ENCODE measurements at regions not wholly inside any gene's neighbourhood (a gene's known extent, or its start where the extent isn't known, plus 50 kb on each side); places are given as distances from the start of the nearest gene placed in this dataset.
"Not testable (repeated sequence)": the region's sequence is repeated elsewhere in the genome, so short reads cannot be mapped to it uniquely, and the experiment has no call there.

GRCh38 chr2:35548171-35548570 lies 807.4 kb upstream of the CRIM1 start:
- ATAC-seq (no peak), DNase-seq (no peak)

DNA sequence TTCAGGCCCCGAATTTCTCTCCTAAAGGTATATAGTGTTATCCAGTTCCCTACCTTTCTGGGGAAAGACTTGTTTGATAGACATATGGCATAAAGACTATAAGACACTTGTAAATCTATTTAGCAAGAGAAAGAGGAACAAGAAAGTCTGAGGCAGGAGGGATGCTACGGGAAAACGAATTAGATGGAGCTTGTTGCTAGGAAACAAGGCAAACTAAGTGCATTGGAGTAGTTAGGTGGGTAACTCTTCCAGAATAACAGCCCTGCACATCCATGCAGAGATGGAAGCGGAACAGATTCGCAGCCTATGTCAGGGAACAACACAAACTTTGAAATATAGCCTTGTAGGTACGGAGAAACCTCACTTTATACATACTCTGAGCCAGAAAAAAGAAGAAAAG lies 810.3 kb upstream of the CRIM1 start:
- no peak for DNase-seq
- no peak for ATAC-seq

DNA sequence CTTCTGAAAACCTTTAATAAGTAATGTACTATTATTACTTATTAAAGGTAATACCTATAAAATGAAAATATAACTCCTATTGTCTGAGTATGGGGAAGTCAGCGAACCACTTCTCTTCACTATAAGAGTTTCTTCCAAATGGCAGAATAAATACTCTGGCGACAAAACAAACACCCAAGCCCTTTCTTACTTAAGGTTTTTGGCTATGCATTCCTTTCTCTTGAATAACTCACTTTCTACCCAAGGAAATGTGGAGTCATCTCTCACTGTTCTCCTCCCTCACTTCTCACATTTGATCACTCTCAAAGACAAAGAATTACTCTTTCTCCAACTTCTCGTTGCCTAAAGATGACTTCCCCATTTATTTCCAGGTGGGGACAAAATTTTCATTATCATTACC lies 816.8 kb upstream of the CRIM1 start:
- DNase-seq (no peak), ATAC-seq (no peak)

DNA sequence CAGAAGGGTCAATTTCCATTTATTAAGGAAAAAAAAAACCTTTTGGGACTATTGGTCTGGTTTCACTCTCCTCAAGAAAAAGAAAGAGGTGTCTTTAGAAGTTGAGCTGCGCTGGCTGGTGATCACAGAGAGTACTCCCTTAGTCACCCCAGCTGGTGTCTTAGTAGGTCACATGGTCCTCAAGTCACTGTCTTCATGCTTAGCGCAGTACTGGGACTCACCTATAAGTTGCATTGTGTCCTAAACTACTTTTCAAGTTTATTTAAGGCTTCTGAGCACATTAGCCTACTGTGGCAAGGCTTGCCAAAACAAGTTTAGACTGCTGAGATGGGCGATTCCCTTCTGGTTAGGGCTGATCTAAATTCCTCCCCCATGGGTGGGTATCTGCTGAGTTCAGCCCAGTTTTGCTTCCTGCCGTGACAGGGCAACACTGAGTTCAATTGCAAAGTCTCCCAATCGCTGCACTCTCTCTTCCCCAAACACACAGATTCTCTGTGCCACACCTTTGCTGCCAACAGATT lies 824.9 kb upstream of the CRIM1 start:
- DNase-seq = no peak
- ATAC-seq = no peak

GRCh38 chr2:35526741-35527140 lies 828.8 kb upstream of the CRIM1 start:
- DNase-seq = no peak
- ATAC-seq = no peak

- ATAC-seq (no peak), DNase-seq (no peak)
Measured at GRCh38 chr2:35522450-35522849, 833.1 kb upstream of the CRIM1 start.

GRCh38 chr2:35510636-35511035 lies 844.9 kb upstream of the CRIM1 start:
- no peak for DNase-seq
- no peak for ATAC-seq

GRCh38 chr2:35508601-35509000 lies 847.0 kb upstream of the CRIM1 start:
- no peak for ATAC-seq

GRCh38 chr2:35504419-35504818 lies 851.2 kb upstream of the CRIM1 start:
- ATAC-seq = no peak

More at GRCh38 chr2:35508601-35509000, 847.0 kb upstream of the CRIM1 start:
- no peak for DNase-seq

GRCh38 chr2:35503738-35504199 lies 851.8 kb upstream of the CRIM1 start:
- DNase-seq = no peak
- ATAC-seq = no peak

More at GRCh38 chr2:35504419-35504818, 851.2 kb upstream of the CRIM1 start:
- no peak for DNase-seq

DNA sequence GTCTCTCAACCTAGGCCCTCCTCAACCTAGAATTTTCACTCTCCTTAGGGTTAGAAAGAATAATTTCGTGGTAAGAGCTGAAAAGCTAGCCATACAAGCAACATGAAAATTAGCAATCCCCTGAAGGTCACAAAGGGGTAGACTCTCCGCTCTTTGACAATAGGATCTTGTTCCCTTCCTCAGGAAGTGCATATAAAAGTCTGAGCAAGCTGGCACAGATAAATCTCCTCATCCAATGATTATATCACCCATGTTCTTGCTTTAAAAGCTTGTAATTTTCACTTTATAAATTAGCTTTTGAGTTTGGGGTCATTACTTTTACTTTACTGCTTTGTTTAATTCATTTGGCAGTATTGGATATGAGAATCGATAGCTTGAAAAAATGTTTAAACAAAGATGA lies 852.3 kb upstream of the CRIM1 start:
- ATAC-seq (no peak), DNase-seq (no peak)

DNA sequence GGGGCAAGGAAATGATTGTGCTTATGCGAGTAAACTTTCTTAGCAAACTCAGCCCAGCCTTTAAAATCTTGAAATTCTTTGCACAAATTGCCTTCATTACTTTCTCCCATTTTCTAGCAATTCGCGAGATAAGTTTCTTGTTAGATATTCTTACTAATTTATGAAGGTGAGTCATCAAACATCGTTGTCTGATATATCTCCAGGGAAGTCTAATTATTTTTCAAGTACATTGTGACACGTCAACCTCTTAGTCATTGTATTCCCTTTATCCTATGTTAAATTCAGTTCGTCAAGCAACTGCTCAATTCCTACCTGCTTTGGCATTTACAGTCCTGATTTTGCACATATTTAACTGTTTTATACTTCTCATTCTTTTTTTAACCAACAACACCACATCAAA lies 854.5 kb upstream of the CRIM1 start:
- DNase-seq (no peak), ATAC-seq (no peak)

- DNase-seq (no peak), ATAC-seq (no peak)
Measured at GRCh38 chr2:35496022-35496421, 859.6 kb upstream of the CRIM1 start.

DNA sequence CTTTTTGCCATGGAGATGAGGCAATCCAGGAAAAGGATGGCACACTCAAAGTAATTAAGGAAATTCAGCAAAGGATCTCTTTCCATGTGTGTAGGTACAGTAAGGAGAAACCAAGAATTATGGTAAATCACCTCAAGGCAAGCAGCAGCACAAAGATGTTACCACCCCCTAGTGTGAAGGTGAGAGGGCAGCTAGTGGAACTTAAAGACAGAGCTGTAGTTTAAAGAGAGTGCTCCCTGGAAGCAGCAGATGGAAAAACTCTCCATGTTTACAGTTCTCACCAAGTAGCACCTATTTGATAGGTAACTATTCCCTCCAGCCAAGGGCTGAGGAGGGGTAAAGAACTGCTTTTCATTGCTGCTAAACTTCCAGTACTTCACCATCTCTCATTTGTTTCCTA lies 860.4 kb upstream of the CRIM1 start:
- no peak for ATAC-seq
- no peak for DNase-seq

DNA sequence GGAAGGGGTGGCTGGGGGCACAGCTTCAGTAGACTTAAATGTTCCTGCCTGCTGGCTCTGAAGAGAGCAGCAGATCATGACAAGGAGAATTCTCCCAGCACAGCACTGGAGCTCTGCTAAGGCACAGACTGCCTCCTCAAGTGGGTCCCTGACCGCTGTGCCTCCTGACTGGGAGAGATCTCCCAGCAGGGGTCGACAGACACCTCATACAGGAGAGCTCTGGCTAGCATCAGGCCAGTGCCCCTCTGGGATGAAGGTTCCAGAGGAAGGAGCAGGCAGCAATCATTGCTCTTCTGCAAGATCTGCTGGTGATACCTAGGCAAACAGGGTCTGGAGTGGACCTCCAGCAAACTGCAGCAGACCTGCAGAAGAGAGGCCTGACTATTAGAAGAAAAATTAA lies 877.5 kb upstream of the CRIM1 start:
- not testable (repeated sequence) for DNase-seq, ATAC-seq

DNA sequence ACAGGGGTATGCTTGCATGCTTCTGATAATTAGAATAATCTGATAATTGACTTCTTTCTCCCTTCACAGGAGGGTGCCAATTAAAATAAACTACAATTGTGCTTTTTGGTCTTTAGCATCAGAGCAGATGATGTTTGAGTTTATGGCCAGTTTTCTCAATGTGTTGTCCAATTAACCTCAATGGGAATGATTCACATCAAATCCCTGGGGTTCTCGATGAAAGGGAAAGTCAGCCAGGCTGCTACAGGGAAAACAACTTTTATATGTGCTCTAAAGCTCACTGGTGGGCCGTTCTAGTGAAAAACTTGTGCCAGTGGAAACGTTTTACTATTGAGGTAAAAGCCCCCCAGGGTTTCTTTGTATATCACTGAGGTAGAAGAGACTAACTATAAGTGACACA lies 887.3 kb upstream of the CRIM1 start:
- no peak for DNase-seq
- no peak for ATAC-seq

DNA sequence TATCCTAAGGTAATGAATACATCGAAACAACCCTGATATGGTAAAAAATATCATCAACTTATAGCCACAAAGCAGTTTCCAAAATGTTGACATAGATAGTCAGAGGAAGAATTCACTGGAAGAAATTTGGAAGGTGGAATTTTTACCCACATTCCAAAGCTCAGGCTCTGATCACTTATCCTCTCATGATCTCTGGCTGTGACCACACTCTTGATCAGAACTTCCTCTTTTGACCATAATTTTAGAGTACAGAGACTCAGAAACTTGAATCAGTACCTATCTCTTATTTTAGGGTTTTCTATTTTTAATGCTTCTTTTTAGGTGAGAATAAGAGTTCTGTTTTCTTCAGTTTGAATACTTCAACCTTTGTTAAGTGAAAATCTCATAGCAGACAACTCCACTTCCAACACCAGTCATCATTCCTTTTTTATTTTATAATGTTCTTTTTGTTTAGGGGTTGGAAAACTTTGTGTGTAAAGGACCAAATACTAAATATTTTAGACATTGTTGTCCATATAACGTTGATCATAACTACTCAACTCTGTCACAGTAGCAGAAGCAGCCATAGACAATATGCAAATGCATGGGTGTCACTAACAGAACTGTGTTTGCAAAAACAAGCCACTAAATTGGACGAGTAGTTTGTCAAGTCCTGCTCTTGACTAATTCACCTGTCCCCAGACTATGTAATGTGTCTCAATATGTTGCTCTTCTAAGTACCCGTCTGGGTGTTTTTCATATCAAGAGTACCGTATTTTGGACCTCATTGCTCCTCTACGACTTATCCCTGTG lies 891.6 kb upstream of the CRIM1 start:
- DNase-seq = no peak
- no peak for ATAC-seq

DNA sequence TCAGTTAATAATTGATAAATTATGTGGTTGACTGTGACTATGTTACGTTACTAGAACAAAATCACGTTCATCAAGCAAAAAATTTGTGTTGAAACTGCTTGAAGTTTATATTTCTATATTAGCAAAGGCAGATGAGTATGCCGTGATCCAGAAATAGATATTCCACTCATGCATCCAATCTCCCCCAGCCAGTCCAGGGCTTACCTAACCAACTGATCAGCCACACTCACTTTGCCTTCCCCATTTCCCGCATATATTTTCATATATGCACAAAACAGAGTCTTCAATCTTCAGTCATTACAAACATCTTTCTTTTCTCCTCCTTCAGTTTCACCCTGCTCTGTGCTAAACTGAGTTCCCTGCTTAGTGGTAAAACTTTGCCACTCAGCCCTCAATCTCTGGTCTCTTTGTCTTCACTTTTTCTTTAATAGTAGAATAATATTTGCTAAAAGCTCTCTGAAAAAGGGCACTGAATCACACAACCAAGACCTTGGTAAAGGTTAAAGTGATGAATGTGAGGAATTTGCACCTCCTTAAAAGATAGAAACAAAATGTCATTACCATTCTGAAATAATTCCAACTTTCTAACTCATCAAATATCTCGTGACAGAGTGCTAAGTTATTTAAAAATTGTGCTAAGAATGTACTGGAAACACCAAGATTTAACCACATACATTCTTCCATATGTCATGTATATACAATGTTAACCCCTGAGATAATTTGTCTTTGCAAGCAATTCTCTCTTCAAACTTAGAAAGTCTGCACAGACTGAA lies 893.2 kb upstream of the CRIM1 start:
- ATAC-seq (no peak), DNase-seq (no peak)

DNA sequence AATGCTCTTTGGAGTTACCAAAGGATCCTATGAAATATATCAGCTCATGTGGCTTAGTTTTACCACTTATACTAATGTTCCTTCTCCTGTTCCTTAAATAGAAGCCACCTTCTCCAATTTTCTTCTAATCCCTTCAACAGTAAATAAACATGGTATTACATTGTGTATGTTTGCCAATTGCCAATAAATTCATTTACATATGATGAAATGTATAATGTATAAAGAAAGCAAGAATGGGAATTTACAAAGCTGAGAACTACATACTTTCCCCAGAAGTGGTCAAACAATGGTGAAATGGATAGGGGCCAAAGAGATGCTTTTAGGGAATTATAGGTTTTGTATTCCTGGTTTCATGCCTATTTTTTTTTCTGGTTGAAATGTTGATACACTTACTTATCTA lies 894.2 kb upstream of the CRIM1 start:
- no peak for DNase-seq
- ATAC-seq = no peak

GRCh38 chr2:35454966-35455638 lies 900.5 kb upstream of the CRIM1 start:
- DNase-seq = no peak
- no peak for ATAC-seq

- no peak for DNase-seq
- no peak for ATAC-seq
Measured at GRCh38 chr2:35447821-35448220, 907.8 kb upstream of the CRIM1 start.

DNA sequence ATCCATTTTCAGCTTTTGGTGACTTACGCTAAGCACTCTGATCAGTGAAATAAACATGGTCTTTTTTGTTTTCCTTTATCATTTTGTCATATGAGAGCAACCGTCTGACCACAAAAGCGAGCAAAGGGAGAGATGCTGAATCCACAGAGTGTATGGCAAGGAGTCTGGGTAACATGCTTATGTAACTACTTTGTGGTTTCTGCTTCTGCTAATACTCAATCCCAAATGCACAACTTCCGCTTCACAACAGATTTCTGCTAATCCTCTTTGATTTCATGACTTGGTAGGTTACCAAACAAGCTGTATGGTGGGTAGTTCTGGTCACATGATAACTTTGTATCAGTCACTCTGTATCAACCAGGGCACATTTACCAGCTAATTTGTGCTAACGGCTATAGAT lies 908.4 kb upstream of the CRIM1 start:
- DNase-seq = no peak
- ATAC-seq = no peak

GRCh38 chr2:35443087-35443486 lies 912.5 kb upstream of the CRIM1 start:
- ATAC-seq (no peak), DNase-seq (no peak)
